Skeletal muscle tissue (tissue), 3 donors: ENCODE measurements at regions not wholly inside any gene's neighbourhood (a gene's known extent, or its start where the extent isn't known, plus 50 kb on each side); places are given as distances from the start of the nearest gene placed in this dataset.

Experiments
- H3K27ac ChIP-seq: one replicate; pipeline ENCODE4 v1.7.0; 2013; ENCODE audit warnings: mild to moderate bottlenecking, low read depth, low read length, inconsistent platforms
- H3K27me3 ChIP-seq, 3 donors: one replicate each; pipeline ENCODE4 v1.7.0; 2013; ENCODE audit warnings: low read length in 3 of 3; ENCODE audit not compliant: control insufficient read depth in 3 of 3, insufficient read depth in 3 of 3
- H3K36me3 ChIP-seq, 3 donors: one replicate each; pipeline ENCODE4 v1.7.0; 2013; ENCODE audit warnings: low read length in 3 of 3; ENCODE audit not compliant: control insufficient read depth in 3 of 3, insufficient read depth in 3 of 3
- H3K4me1 ChIP-seq, 3 donors: one replicate each; pipeline ENCODE4 v1.7.0; 2013; ENCODE audit warnings: low read length in 3 of 3, mild to moderate bottlenecking in 3 of 3; ENCODE audit not compliant: control insufficient read depth in 3 of 3, insufficient read depth in 3 of 3
- H3K4me3 ChIP-seq, 3 donors: one replicate each; pipeline ENCODE4 v1.7.0; 2013; ENCODE audit warnings: low read length in 3 of 3
- H3K9ac ChIP-seq, 3 donors: one replicate each; pipeline ENCODE4 v1.7.0; 2013; ENCODE audit warnings: low read length in 3 of 3, mild to moderate bottlenecking in 3 of 3, moderate library complexity in 2 of 3, low read depth in 1 of 3
- H3K9me3 ChIP-seq, 3 donors: one replicate each; pipeline ENCODE4 v1.7.0; 2013; ENCODE audit warnings: low read length in 3 of 3; ENCODE audit not compliant: control insufficient read depth in 3 of 3
- donor health status: Osteomylitis.

DNA sequence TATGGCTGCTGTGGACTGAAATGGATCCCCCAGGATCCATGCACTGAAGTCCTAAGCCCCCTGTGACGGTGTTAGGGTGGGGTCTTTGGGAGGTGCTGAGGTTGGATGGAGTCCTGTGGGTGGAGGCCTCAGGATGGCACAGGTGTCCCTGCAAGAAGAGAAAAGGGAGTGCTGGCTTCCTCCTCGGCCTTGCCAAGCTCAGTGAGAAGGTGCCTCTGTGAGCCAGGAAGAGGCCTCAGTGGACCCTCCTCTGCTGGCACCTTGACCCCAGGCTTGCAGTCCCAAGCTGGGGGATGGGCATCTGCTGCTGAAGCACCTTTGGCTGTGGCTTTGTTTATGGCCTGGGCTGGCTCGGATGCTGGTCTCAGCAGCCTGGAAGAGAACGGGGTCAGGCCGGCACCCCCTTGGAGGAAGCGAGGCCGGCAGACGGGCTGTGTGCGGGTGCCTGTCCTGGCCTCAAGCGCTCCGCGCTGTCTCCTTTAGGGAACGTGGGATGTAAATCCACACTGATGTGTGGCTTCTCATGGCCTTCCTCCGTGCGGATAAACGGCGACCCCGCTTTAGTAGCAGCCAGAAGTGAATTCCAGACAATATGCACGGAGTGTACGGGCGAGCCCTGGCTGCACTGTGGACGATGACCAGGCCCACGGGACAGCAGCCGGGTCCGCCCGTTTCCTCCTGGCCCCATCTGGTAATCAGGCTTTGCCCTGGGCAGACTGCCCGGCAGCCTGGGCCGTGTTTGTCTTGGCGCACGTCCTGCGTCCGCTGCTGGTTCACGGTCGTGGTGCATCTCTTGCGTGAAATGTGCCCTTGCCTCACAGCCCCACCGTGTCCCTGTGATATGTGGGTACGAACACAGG lies 182.6 kb downstream of the ERMARD start:
- no peaks in the 10 kb centered on the region for H3K36me3 ChIP-seq
- peaks cover 12 to 13% (median 12%) of the 10 kb centered on the region in 3 donors for H3K4me1 ChIP-seq
- no peaks in the 10 kb centered on the region for H3K9me3 ChIP-seq
- H3K9ac ChIP-seq: peak overlapping the region in 1 of 3 donors; percentile 25
- H3K4me3 ChIP-seq: peak overlapping the region in 2 of 3 donors; percentile 35 to 60
- H3K27me3 ChIP-seq: peaks cover 9 to 40% (median 15%) of the 10 kb centered on the region in 3 donors
- H3K27ac ChIP-seq: no peak overlapping the region

GRCh38 chr6:169933251-169933821 lies 181.9 kb downstream of the ERMARD start:
- Histone ChIP-seq H3K4me1 (peaks cover 12 to 13% (median 12%) of the 10 kb centered on the region in 3 donors), H3K27me3 (peaks cover 9 to 35% (median 17%) of the 10 kb centered on the region in 3 donors), H3K9me3 (no peaks in the 10 kb centered on the region)

DNA sequence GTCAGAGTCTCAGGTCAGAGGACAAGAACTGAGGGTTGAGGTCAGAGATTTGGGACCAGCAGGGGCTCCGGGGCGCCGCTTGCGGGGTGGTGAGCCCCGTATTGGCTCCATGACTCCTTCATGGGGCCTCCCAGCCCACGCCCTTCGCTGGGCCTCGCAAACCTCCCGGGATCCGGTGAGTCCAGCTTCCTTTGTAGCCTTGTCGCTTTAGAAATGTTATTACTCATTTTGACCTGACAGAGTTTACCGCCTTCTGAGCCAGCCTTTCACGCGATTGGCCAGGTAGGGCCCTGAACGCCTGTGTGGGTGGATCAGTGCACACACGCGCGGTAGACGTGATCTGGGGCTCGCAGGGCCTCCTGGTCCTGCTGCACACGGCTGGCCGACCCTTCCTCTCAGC lies 181.1 kb downstream of the ERMARD start:
- H3K36me3 ChIP-seq: no peaks in the 10 kb centered on the region
- peaks cover 12 to 13% (median 12%) of the 10 kb centered on the region in 3 donors for H3K4me1 ChIP-seq
- H3K4me3 ChIP-seq: no peak overlapping the region
- peaks cover 5 to 29% (median 13%) of the 10 kb centered on the region in 3 donors for H3K27me3 ChIP-seq
- H3K27ac ChIP-seq: no peak overlapping the region
- H3K9me3 ChIP-seq: no peaks in the 10 kb centered on the region
- H3K9ac ChIP-seq: no peak overlapping the region

More at GRCh38 chr6:169933251-169933821, 181.9 kb downstream of the ERMARD start:
- H3K4me3 ChIP-seq: no peak overlapping the region
- no peaks in the 10 kb centered on the region for H3K36me3 ChIP-seq
- no peak overlapping the region for H3K9ac ChIP-seq
- H3K27ac ChIP-seq: no peak overlapping the region

DNA sequence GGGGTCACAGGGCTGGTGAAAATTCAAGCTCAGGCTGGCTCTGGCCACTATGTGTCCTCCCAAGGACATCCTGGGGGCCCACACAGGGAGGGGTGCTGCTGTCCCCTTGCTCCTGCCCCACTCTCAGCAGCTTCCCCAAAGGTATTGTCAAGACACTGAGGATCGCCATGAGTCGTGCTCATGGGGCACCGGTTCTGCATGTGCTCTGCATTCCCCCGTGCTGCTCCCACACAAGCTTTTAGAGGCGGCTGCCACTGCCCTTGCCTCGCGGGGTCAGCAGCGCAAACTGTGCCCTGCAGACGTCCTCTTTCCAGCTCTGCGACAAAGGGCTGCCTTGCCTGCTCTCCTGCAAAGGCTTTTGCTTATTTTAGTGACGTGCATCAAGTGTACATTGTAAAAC lies 179.8 kb downstream of the ERMARD start:
- Histone ChIP-seq H3K4me1 (peaks cover 12 to 13% (median 12%) of the 10 kb centered on the region in 3 donors), H3K27me3 (peaks cover 2 to 29% (median 20%) of the 10 kb centered on the region in 3 donors), H3K4me3 (no peak overlapping the region), H3K9ac (no peak overlapping the region), H3K9me3 (no peaks in the 10 kb centered on the region), H3K36me3 (no peaks in the 10 kb centered on the region), H3K27ac (no peak overlapping the region)

GRCh38 chr6:169930799-169931198 lies 179.4 kb downstream of the ERMARD start:
- no peak overlapping the region for H3K4me3 ChIP-seq
- H3K27me3 ChIP-seq: peaks cover 0 to 25% (median 20%) of the 10 kb centered on the region in 3 donors
- H3K9ac ChIP-seq: no peak overlapping the region
- H3K4me1 ChIP-seq: peaks cover 12 to 13% (median 12%) of the 10 kb centered on the region in 3 donors
- H3K9me3 ChIP-seq: no peaks in the 10 kb centered on the region
- no peaks in the 10 kb centered on the region for H3K36me3 ChIP-seq
- no peak overlapping the region for H3K27ac ChIP-seq

- Histone ChIP-seq H3K27me3 (peaks cover 6 to 23% (median 8%) of the 10 kb centered on the region in 3 donors), H3K4me3 (no peak overlapping the region), H3K9me3 (no peaks in the 10 kb centered on the region), H3K36me3 (no peaks in the 10 kb centered on the region), H3K9ac (no peak overlapping the region), H3K4me1 (no peaks in the 10 kb centered on the region), H3K27ac (no peak overlapping the region)
Measured at GRCh38 chr6:169927711-169928110, 176.3 kb downstream of the ERMARD start.

- H3K4me1 ChIP-seq: no peaks in the 10 kb centered on the region
- no peaks in the 10 kb centered on the region for H3K36me3 ChIP-seq
- no peak overlapping the region for H3K27ac ChIP-seq
- H3K9ac ChIP-seq: no peak overlapping the region
- no peaks in the 10 kb centered on the region for H3K9me3 ChIP-seq
- H3K4me3 ChIP-seq: no peak overlapping the region
- peaks cover 6 to 23% (median 8%) of the 10 kb centered on the region in 3 donors for H3K27me3 ChIP-seq
Measured at GRCh38 chr6:169926617-169927417, 175.4 kb downstream of the ERMARD start.

- Histone ChIP-seq H3K27ac (no peak overlapping the region), H3K36me3 (no peaks in the 10 kb centered on the region), H3K9me3 (peaks cover 0 to 2% (median 0%) of the 10 kb centered on the region in 3 donors), H3K9ac (no peak overlapping the region), H3K4me3 (no peak overlapping the region), H3K4me1 (peaks cover 0 to 2% (median 0%) of the 10 kb centered on the region in 3 donors), H3K27me3 (peaks cover 6 to 16% (median 12%) of the 10 kb centered on the region in 3 donors)
Measured at GRCh38 chr6:169923468-169924464, 172.3 kb downstream of the ERMARD start.
